GM21447 (cell line): ENCODE measurements at regions not wholly inside any gene's neighbourhood (a gene's known extent, or its start where the extent isn't known, plus 50 kb on each side); places are given as distances from the start of the nearest gene placed in this dataset.
"Not testable (repeated sequence)": the region's sequence is repeated elsewhere in the genome, so short reads cannot be mapped to it uniquely, and the experiment has no call there.

Experiments used
- ATAC-seq: cut with Tn5 transposase; IDR thresholded peaks from one replicate; pipeline ENCODE4 v1.9.1; 2021; ENCODE audit not compliant: unreplicated experiment

GRCh38 chr7:10412422-10413019 lies 561.2 kb upstream of the PHF14 start:
- no peak for ATAC-seq

- no peak for ATAC-seq
These were observed 554.7 kb upstream of the PHF14 start for GRCh38 chr7:10418985-10419384.

GRCh38 chr7:10429031-10429430 lies 544.6 kb upstream of the PHF14 start:
- no peak for ATAC-seq

- ATAC-seq, result no peak
These were observed 544.2 kb upstream of the PHF14 start for GRCh38 chr7:10429511-10429910.

GRCh38 chr7:10436302-10436701 lies 537.4 kb upstream of the PHF14 start:
- ATAC-seq, result no peak

- ATAC-seq, result no peak
These were observed 534.6 kb upstream of the PHF14 start for GRCh38 chr7:10439027-10439426.

GRCh38 chr7:10455936-10456335 lies 517.7 kb upstream of the PHF14 start:
- ATAC-seq, result no peak

GRCh38 chr7:10460474-10460873 lies 513.2 kb upstream of the PHF14 start:
- no peak for ATAC-seq

GRCh38 chr7:10463701-10464100 lies 510.0 kb upstream of the PHF14 start:
- ATAC-seq, result no peak

GRCh38 chr7:10465536-10465935 lies 508.1 kb upstream of the PHF14 start:
- ATAC-seq, result not testable (repeated sequence)

GRCh38 chr7:10468908-10469307 lies 504.8 kb upstream of the PHF14 start:
- no peak for ATAC-seq

GRCh38 chr7:10469476-10469875 lies 504.2 kb upstream of the PHF14 start:
- ATAC-seq, result no peak

GRCh38 chr7:10471280-10472058 lies 502.2 kb upstream of the PHF14 start:
- ATAC-seq, result no peak

- no peak for ATAC-seq
These were observed 501.6 kb upstream of the PHF14 start for GRCh38 chr7:10472115-10472514.

- no peak for ATAC-seq
These were observed 500.1 kb upstream of the PHF14 start for GRCh38 chr7:10473569-10473968.

- no peak for ATAC-seq
These were observed 499.6 kb upstream of the PHF14 start for GRCh38 chr7:10474048-10474447.

GRCh38 chr7:10475940-10476641 lies 497.6 kb upstream of the PHF14 start:
- ATAC-seq, result no peak

- no peak for ATAC-seq
These were observed 497.0 kb upstream of the PHF14 start for GRCh38 chr7:10476642-10477041.

- no peak for ATAC-seq
These were observed 490.0 kb upstream of the PHF14 start for GRCh38 chr7:10483671-10484070.

- ATAC-seq, result no peak
These were observed 488.9 kb upstream of the PHF14 start for GRCh38 chr7:10484767-10485166.

- not testable (repeated sequence) for ATAC-seq
These were observed 472.3 kb upstream of the PHF14 start for GRCh38 chr7:10501206-10501884.

GRCh38 chr7:10507032-10507431 lies 466.6 kb upstream of the PHF14 start:
- no peak for ATAC-seq
